ENCODE measurements at regions not wholly inside any gene's neighbourhood (a gene's known extent, or its start where the extent isn't known, plus 50 kb on each side); places are given as distances from the start of the nearest gene placed in this dataset.
A peak's percentile ranks its signal among the peaks of the same experiment; 100 is the strongest.

GRCh38 chr1:191992118-191992517 lies 166.1 kb upstream of the RGS18 start:
- no TSS peak for BruUV-seq (replicated peaks)
- Histone ChIP-seq H3K4me3 (ENCODE audit: low read depth, low read length, poor library complexity, severe bottlenecking) (no peak overlapping the region), H3K27ac (ENCODE audit: low read depth, low read length, poor library complexity, severe bottlenecking) (no peak overlapping the region), H3K4me2 (ENCODE audit: low read length) (no peak overlapping the region), H3K36me3 (ENCODE audit: insufficient read depth, low read length) (no peaks in the 10 kb centered on the region), H3K9me3 (ENCODE audit: low read length) (no peaks in the 10 kb centered on the region), H2AFZ (ENCODE audit: low read length) (no peak overlapping the region), H4K20me1 (ENCODE audit: insufficient read depth, low read length) (no peaks in the 10 kb centered on the region), H3K79me2 (ENCODE audit: insufficient read depth, low read depth, low read length) (no peaks in the 10 kb centered on the region), H3K9me2 (ENCODE audit: insufficient read depth, low read length) (no peaks in the 10 kb centered on the region), H3K4me1 (ENCODE audit: insufficient read depth, low read length, poor library complexity, severe bottlenecking) (no peaks in the 10 kb centered on the region)
- POLR2A ChIA-PET: no interaction called here
- TF ChIP-seq CTCF (conservative IDR thresholded peaks at IDR 0.05; ENCODE audit: low read length): no peak
- no peak for TF ChIP-seq EZH2phosphoT487 (IDR thresholded peaks at IDR 0.05; ENCODE audit: borderline replicate concordance, low read depth, low read length)
- no peak for DNase-seq (ENCODE audit: low spot score)
- CTCF ChIA-PET (ENCODE audit: unreplicated experiment): no interaction called here
- intact Hi-C loops (cut with micrococcal nuclease; ENCODE audit: unreplicated experiment): loop anchor here (5.0 kb wide), 1 partner anchor 455 kb away; no protein-coding TSS in a partner anchor

- POLR2A ChIA-PET: interaction anchor here (1.2 kb wide), 1 partner anchor 184 kb away, joined by 3 read pairs; no protein-coding TSS in a partner anchor
- Histone ChIP-seq H3K27ac (ENCODE audit: low read depth, low read length, poor library complexity, severe bottlenecking) (no peak overlapping the region), H3K9me3 (ENCODE audit: low read length) (no peaks in the 10 kb centered on the region), H2AFZ (ENCODE audit: low read length) (no peak overlapping the region), H3K4me3 (ENCODE audit: low read depth, low read length, poor library complexity, severe bottlenecking) (no peak overlapping the region), H3K4me2 (ENCODE audit: low read length) (no peak overlapping the region), H3K9me2 (ENCODE audit: insufficient read depth, low read length) (no peaks in the 10 kb centered on the region), H3K4me1 (ENCODE audit: insufficient read depth, low read length, poor library complexity, severe bottlenecking) (no peaks in the 10 kb centered on the region), H3K36me3 (ENCODE audit: insufficient read depth, low read length) (no peaks in the 10 kb centered on the region), H4K20me1 (ENCODE audit: insufficient read depth, low read length) (no peaks in the 10 kb centered on the region), H3K79me2 (ENCODE audit: insufficient read depth, low read depth, low read length) (no peaks in the 10 kb centered on the region)
- BruUV-seq (replicated peaks): no TSS peak
- DNase-seq (ENCODE audit: low spot score): peak; percentile 1
- TF ChIP-seq CTCF (conservative IDR thresholded peaks at IDR 0.05; ENCODE audit: low read length) (no peak; the same call in 1 of the 2 replicates), EZH2phosphoT487 (IDR thresholded peaks at IDR 0.05; ENCODE audit: borderline replicate concordance, low read depth, low read length) (no peak)
- intact Hi-C loops (cut with micrococcal nuclease; ENCODE audit: unreplicated experiment): loop anchor here (5.0 kb wide), 1 partner anchor 454 kb away; no protein-coding TSS in a partner anchor
- CTCF ChIA-PET (ENCODE audit: unreplicated experiment): no interaction called here
Observed at GRCh38 chr1:191993549-191993948, 164.7 kb upstream of the RGS18 start.

GRCh38 chr1:192002063-192002462 lies 156.2 kb upstream of the RGS18 start:
- Histone ChIP-seq H3K79me2 (ENCODE audit: insufficient read depth, low read depth, low read length) (no peaks in the 10 kb centered on the region), H3K9me3 (ENCODE audit: low read length) (no peaks in the 10 kb centered on the region), H3K4me2 (ENCODE audit: low read length) (no peak overlapping the region), H3K36me3 (ENCODE audit: insufficient read depth, low read length) (no peaks in the 10 kb centered on the region), H4K20me1 (ENCODE audit: insufficient read depth, low read length) (no peaks in the 10 kb centered on the region), H2AFZ (ENCODE audit: low read length) (no peak overlapping the region), H3K27ac (ENCODE audit: low read depth, low read length, poor library complexity, severe bottlenecking) (no peak overlapping the region), H3K4me1 (ENCODE audit: insufficient read depth, low read length, poor library complexity, severe bottlenecking) (no peaks in the 10 kb centered on the region), H3K9me2 (ENCODE audit: insufficient read depth, low read length) (no peaks in the 10 kb centered on the region), H3K4me3 (ENCODE audit: low read depth, low read length, poor library complexity, severe bottlenecking) (no peak overlapping the region)
- no peak for DNase-seq (ENCODE audit: low spot score)
- BruUV-seq (replicated peaks): no TSS peak
- intact Hi-C loops (cut with micrococcal nuclease; ENCODE audit: unreplicated experiment): no loop called here
- CTCF ChIA-PET (ENCODE audit: unreplicated experiment): no interaction called here
- POLR2A ChIA-PET: no interaction called here
- TF ChIP-seq EZH2phosphoT487 (IDR thresholded peaks at IDR 0.05; ENCODE audit: borderline replicate concordance, low read depth, low read length) (no peak), CTCF (conservative IDR thresholded peaks at IDR 0.05; ENCODE audit: low read length) (no peak)

Measured in OCI-LY7 (cell line).